Ovary (tissue), 7 donors: ENCODE measurements at regions not wholly inside any gene's neighbourhood (a gene's known extent, or its start where the extent isn't known, plus 50 kb on each side); places are given as distances from the start of the nearest gene placed in this dataset.

Experiments used
- DNase-seq, 5 donors: peaks; one replicate each; pipeline ENCODE4 v3.0.0-alpha.2; 2019 to 2020
- H3K27ac ChIP-seq, 2 donors: fragments of 200-600 bp; one replicate each; pipeline versions ENCODE4 v1.5.1 to v1.8.0; 2019 to 2022
- H3K27me3 ChIP-seq: fragments of 200-600 bp; one replicate; pipeline ENCODE4 v1.8.0; 2022
- H3K36me3 ChIP-seq: fragments of 200-600 bp; sonication (generic); one replicate; pipeline ENCODE4 v1.5.1; 2019
- H3K4me1 ChIP-seq: one replicate; pipeline ENCODE4 v1.8.1; 2013; ENCODE audit warnings: mild to moderate bottlenecking, moderate library complexity; ENCODE audit not compliant: insufficient read depth
- H3K4me3 ChIP-seq: fragments of 200-600 bp; sonication (generic); one replicate; pipeline ENCODE4 v1.5.1; 2017
- H3K9me3 ChIP-seq, 2 donors: fragments of 200-600 bp in 1 of 2; sonication (generic) in 1 of 2; one replicate each; pipeline versions ENCODE4 v1.5.1 to v1.8.1; 2013 to 2019; ENCODE audit warnings: mild to moderate bottlenecking in 1 of 2, moderate library complexity in 1 of 2
- CTCF ChIP-seq, 3 donors: fragments of 450-650 bp in 2 of 3; fragments of 200-600 bp in 1 of 3; IDR thresholded peaks; one replicate each; pipeline versions ENCODE4 v1.5.1 to v1.8.0; 2016 to 2022; ENCODE audit warnings: antibody characterized with exemption in 3 of 3, mild to moderate bottlenecking in 1 of 3
- EP300 ChIP-seq: sonication (generic); formaldehyde crosslinking; IDR thresholded peaks from one replicate; pipeline ENCODE4 v1.6.1; 2017; ENCODE audit warnings: antibody characterized with exemption
- POLR2A ChIP-seq: fragments of 450-650 bp; IDR thresholded peaks from one replicate; pipeline ENCODE4 v1.6.1; 2017; ENCODE audit warnings: antibody characterized with exemption, mild to moderate bottlenecking, moderate library complexity
- WGBS, 3 donors: extraction: QIAGEN DNeasy Blood & Tissue Kit in 1 of 3; methylation state at CpG; one replicate each; pipeline versions ENCODE4 v1.1.5 to v1.1.7; 2013 to 2017; 5-methylcytosine and 5-hydroxymethylcytosine counted together
- intact Hi-C, 4 donors: fragments of 100-400 bp; cut with DNase I; formaldehyde crosslinking; loops; one replicate each; pipeline versions ENCODE4 v1.11.0 to v1.15.1; 2022 to 2023
- donor health status: DM: no; HTN: no; CAD: no; lungs with moderate emphysema.
- donor health status: DM: no; HTN: no; CAD: no.
- donor health status: Bipolar disorder and iron deficiency.
- donor health status: DM: no; HTN: no; CAD: no.
- donor health status: DM: yes; HTN: yes; CAD: no.

DNA sequence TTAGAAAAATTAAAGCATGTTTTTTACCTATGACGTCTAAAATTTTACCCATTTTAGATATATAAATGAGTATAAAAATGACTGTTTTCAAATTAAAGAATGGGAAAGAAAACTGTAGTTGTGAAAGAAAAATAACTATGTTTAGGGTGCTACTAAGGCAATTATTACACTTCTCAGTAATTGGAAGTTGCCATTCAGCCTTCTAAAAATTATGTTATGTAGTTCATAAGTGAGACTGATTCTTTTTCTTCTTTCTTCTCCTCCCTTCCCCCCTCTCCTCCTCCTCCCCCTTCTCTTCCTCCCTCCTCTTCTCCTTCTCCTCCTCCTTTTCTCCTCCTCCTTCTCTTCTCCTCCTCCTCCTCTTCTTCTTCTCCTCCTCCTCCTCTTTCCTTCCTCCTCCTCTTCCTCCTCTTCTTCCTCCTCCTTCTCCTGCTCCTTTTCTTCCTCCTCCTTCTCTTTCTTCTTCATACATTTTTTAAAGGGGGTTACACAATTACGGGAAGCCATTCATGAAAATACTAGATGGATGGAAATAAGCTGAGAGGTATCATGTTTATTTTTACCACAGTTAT, 223.6 kb downstream of the CETN3 start:
- no peaks in the 10 kb centered on the region for H3K27me3 ChIP-seq
- no peak for DNase-seq
- no peaks in the 10 kb centered on the region for H3K9me3 ChIP-seq
- intact Hi-C loops = no loop called here
- 92 to 93% (median 93%) methylated on average over 2 of the region's 2 CpGs for WGBS, 3 donors
- no peak overlapping the region for H3K4me3 ChIP-seq
- H3K4me1 ChIP-seq = no peaks in the 10 kb centered on the region
- TF ChIP-seq CTCF (IDR thresholded peaks at IDR 0.05) = no peak
- TF ChIP-seq EP300 = no peak
- TF ChIP-seq POLR2A = no peak
- H3K36me3 ChIP-seq = no peaks in the 10 kb centered on the region
- H3K27ac ChIP-seq = no peak overlapping the region

DNA sequence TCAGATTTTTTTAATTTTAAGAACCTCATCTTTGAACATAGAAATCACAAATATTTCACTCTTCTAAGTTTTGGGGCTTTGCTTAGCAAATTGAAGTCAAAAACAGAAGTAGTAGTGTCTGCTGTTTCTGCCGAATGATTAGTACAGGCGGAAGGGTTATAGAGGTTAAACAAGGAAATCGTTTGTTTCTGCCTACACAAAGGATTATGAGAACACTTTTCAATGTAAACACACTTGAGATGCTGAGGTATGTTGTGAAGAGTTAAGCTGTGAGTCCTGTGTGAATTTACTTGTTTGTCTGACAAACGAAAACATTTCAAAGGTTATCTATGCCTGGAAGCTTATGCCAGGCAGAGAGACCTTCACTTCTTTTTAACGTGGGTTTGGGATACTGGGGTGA, 224.8 kb downstream of the CETN3 start:
- Histone ChIP-seq H3K36me3 (no peaks in the 10 kb centered on the region), H3K9me3 (no peaks in the 10 kb centered on the region), H3K4me3 (no peak overlapping the region), H3K27ac (no peak overlapping the region), H3K4me1 (no peaks in the 10 kb centered on the region), H3K27me3 (no peaks in the 10 kb centered on the region)
- DNase-seq = no peak
- intact Hi-C loops = no loop called here
- no peak for TF ChIP-seq POLR2A
- no peak for TF ChIP-seq EP300
- TF ChIP-seq CTCF (IDR thresholded peaks at IDR 0.05) = no peak
- WGBS, 3 donors = 33 to 50% (median 39%) methylated on average over 5 of the region's 5 CpGs

DNA sequence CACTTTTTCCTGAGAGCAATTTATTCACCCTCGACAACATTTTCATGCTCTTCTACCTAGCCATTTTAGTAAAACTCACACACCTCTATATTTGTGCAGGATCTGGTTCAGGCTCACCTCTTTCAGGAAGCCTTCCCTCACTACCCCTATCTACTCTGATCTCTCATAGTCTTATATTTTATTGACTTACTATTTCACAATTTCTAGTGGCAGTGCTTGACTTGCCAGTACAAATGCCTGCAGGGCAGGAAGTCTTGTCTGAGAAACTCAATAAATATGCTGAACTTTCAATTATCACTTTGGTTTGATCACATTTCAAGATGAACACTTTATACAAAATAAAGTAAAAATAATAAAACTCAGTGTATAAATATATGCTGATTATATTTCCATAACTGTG, 226.8 kb downstream of the CETN3 start:
- Histone ChIP-seq H3K27me3 (no peaks in the 10 kb centered on the region), H3K27ac (no peak overlapping the region), H3K4me1 (no peaks in the 10 kb centered on the region), H3K4me3 (no peak overlapping the region), H3K36me3 (no peaks in the 10 kb centered on the region), H3K9me3 (no peaks in the 10 kb centered on the region)
- TF ChIP-seq EP300 (no peak), POLR2A (no peak), CTCF (IDR thresholded peaks at IDR 0.05) (no peak)
- WGBS, 3 donors = 91 to 98% (median 92%) methylated on average over 1 of the region's 1 CpG
- DNase-seq = no peak
- intact Hi-C loops = no loop called here

GRCh38 chr5:90174236-90174635, 235.3 kb downstream of the CETN3 start:
- Histone ChIP-seq H3K27me3 (no peaks in the 10 kb centered on the region), H3K9me3 (no peaks in the 10 kb centered on the region), H3K36me3 (no peaks in the 10 kb centered on the region), H3K4me3 (no peak overlapping the region), H3K4me1 (no peaks in the 10 kb centered on the region), H3K27ac (no peak overlapping the region)
- 85 to 91% (median 89%) methylated on average over 4 of the region's 4 CpGs for WGBS, 3 donors
- intact Hi-C loops = no loop called here
- DNase-seq = no peak
- TF ChIP-seq POLR2A = no peak
- TF ChIP-seq CTCF (IDR thresholded peaks at IDR 0.05) = no peak
- no peak for TF ChIP-seq EP300
